Caco-2 (cell line): ENCODE measurements at regions not wholly inside any gene's neighbourhood (a gene's known extent, or its start where the extent isn't known, plus 50 kb on each side); places are given as distances from the start of the nearest gene placed in this dataset.

Experiments
- BruUV-seq: library from RNA; stranded (reverse); fragments of 400-500 nt; replicated peaks from 2 replicates; lab custom pipeline; 2021; lab: Mats Ljungman, UMichigan
- CTCF ChIA-PET: fragments of 300-600 bp; sonication (Branson Sonifier 250); formaldehyde crosslinking; loops from one replicate; lab custom pipeline; 2022; ENCODE audit warnings: antibody characterized with exemption; lab: Charles Lee
- POLR2A ChIA-PET: fragments of 300-600 bp; sonication (Branson Sonifier 250); formaldehyde crosslinking; loops from one replicate; lab custom pipeline; 2022; ENCODE audit warnings: antibody characterized with exemption; lab: Charles Lee
- DNase-seq, 2 experiments: peaks; one replicate each; pipeline versions ENCODE4 v3.0.0 to v3.0.0-alpha.2; 2020 to 2022
- H3K27me3 ChIP-seq: replicated peaks from 2 replicates; pipeline ENCODE4 v1.6.0; 2011; ENCODE audit warnings: low read length; ENCODE audit not compliant: control insufficient read depth, insufficient read depth
- H3K36me3 ChIP-seq: 2 replicates; pipeline ENCODE4 v1.5.1; 2011; ENCODE audit warnings: low read length; ENCODE audit not compliant: control insufficient read depth, insufficient read depth
- H3K4me1 ChIP-seq: fragments of 250-450 bp; sonication (Bioruptor Pico); 2 replicates; pipeline ENCODE4 v1.5.1; 2020; ENCODE audit warnings: mild to moderate bottlenecking
- H3K4me3 ChIP-seq: 2 replicates; pipeline ENCODE4 v1.5.1; 2011; ENCODE audit warnings: low read depth, mild to moderate bottlenecking, control low read depth, low read length
- H3K9me3 ChIP-seq: fragments of 250-450 bp; sonication (Bioruptor Pico); 2 replicates; pipeline ENCODE4 v1.5.1; 2020; ENCODE audit warnings: mild to moderate bottlenecking, moderate library complexity
- H3K27ac Mint-ChIP-seq: one replicate; pipeline ENCODE4 v1.8.0; 2022; ENCODE audit warnings: mixed read lengths; ENCODE audit not compliant: unreplicated experiment
- H3K27me3 Mint-ChIP-seq: one replicate; pipeline ENCODE4 v1.8.0; 2022; ENCODE audit warnings: mixed read lengths; ENCODE audit not compliant: insufficient read depth, unreplicated experiment
- H3K36me3 Mint-ChIP-seq: one replicate; pipeline ENCODE4 v1.8.0; 2022; ENCODE audit warnings: mild to moderate bottlenecking, mixed read lengths; ENCODE audit not compliant: insufficient read depth, unreplicated experiment
- H3K4me1 Mint-ChIP-seq: one replicate; pipeline ENCODE4 v1.8.0; 2022; ENCODE audit warnings: low read depth, mixed read lengths; ENCODE audit not compliant: unreplicated experiment
- H3K4me3 Mint-ChIP-seq: one replicate; pipeline ENCODE4 v1.8.0; 2022; ENCODE audit warnings: mild to moderate bottlenecking, moderate library complexity, mixed read lengths; ENCODE audit not compliant: unreplicated experiment
- H3K9me3 Mint-ChIP-seq: one replicate; pipeline ENCODE4 v1.8.0; 2022; ENCODE audit warnings: mixed read lengths; ENCODE audit not compliant: unreplicated experiment
- intact Hi-C: fragments of 100-400 bp; cut with micrococcal nuclease; formaldehyde crosslinking; loops from one replicate; pipeline ENCODE4 v1.10.0; 2022; ENCODE audit not compliant: unreplicated experiment
- TF ChIP-seq, protein P1 (sequence below), 2 experiments: fragments of 200-600 bp in 1 of 2; IDR thresholded peaks; 1 replicate in 1 of 2; 2 replicates in 1 of 2; pipeline versions ENCODE4 v1.5.1 to v1.8.0; 2011 to 2022; ENCODE audit warnings: antibody characterized with exemption in 1 of 2, control low read depth in 1 of 2, inconsistent platforms in 1 of 2, low read depth in 1 of 2, low read length in 1 of 2, mild to moderate bottlenecking in 1 of 2, moderate library complexity in 1 of 2; ENCODE audit not compliant: insufficient read depth in 1 of 2, severe bottlenecking in 1 of 2, unreplicated experiment in 1 of 2

DNA sequence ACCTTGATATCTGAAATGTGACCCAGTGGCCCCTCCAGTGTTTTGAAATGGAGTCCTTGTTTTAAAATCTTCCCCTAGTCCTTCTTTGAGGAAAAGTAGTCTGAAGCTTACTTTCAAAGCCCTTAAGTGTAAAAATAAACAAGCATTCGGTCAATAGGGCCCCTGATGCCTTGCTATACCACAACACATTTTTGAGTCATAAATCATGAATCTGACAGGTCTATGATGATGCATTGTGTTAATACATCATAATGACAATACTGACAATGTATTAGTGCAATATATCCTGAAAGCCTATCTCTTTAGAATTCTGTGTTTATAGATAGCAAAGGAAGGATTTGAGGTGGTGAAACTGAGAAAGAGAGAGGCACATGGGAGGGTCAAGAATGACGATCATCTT, 464.2 kb downstream of the MEIS1 start:
- POLR2A ChIA-PET: no interaction called here
- intact Hi-C loops: no loop called here
- no peak overlapping the region for H3K27ac Mint-ChIP-seq

DNA sequence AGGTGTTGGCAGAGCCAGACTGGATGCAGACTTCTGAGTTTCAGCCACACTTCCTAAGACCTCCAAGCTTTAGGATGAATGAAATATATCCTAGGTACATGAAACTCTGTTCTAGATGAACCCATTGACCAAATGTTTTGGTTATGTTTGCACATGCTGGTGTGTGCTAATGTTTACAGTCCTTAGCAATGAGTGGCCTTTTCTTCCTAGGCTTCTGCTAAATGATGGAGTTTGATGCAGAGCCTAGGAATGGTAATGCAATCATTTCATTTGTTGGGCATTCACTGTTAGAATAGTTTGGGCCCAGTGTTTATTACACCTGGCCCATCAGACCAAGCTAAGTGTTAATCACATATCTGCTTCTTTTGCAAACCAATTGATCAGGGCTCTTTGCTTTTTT, 464.7 kb downstream of the MEIS1 start:
- BruUV-seq: no TSS peak
- no peaks in the 10 kb centered on the region for H3K27me3 Mint-ChIP-seq
- no peaks in the 10 kb centered on the region for H3K9me3 Mint-ChIP-seq
- intact Hi-C loops: no loop called here
- H3K4me1 ChIP-seq: peaks cover 9% of the 10 kb centered on the region; the same call in 1 of the 2 replicates
- no peak overlapping the region for H3K4me3 Mint-ChIP-seq
- POLR2A ChIA-PET: no interaction called here
- TF ChIP-seq, protein P1, sequence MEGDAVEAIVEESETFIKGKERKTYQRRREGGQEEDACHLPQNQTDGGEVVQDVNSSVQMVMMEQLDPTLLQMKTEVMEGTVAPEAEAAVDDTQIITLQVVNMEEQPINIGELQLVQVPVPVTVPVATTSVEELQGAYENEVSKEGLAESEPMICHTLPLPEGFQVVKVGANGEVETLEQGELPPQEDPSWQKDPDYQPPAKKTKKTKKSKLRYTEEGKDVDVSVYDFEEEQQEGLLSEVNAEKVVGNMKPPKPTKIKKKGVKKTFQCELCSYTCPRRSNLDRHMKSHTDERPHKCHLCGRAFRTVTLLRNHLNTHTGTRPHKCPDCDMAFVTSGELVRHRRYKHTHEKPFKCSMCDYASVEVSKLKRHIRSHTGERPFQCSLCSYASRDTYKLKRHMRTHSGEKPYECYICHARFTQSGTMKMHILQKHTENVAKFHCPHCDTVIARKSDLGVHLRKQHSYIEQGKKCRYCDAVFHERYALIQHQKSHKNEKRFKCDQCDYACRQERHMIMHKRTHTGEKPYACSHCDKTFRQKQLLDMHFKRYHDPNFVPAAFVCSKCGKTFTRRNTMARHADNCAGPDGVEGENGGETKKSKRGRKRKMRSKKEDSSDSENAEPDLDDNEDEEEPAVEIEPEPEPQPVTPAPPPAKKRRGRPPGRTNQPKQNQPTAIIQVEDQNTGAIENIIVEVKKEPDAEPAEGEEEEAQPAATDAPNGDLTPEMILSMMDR (IDR thresholded peaks at IDR 0.05; ENCODE audit: insufficient read depth in 1 of 2, low read depth in 1 of 2, low read length in 1 of 2, severe bottlenecking in 1 of 2, unreplicated experiment in 1 of 2): no peak
- CTCF ChIA-PET: interaction anchor here (0.6 kb wide), 1 partner anchor 42 kb away, joined by 3 read pairs; no protein-coding TSS in a partner anchor
- H3K36me3 Mint-ChIP-seq: no peaks in the 10 kb centered on the region
- H3K4me3 ChIP-seq: no peak overlapping the region
- H3K36me3 ChIP-seq: no peaks in the 10 kb centered on the region
- H3K27me3 ChIP-seq: no peaks in the 10 kb centered on the region
- no peaks in the 10 kb centered on the region for H3K9me3 ChIP-seq
- no peak overlapping the region for H3K27ac Mint-ChIP-seq
- no peak for DNase-seq
- H3K4me1 Mint-ChIP-seq: peaks cover 15% of the 10 kb centered on the region

More for the DNA sequence above, 464.2 kb downstream of the MEIS1 start:
- no peaks in the 10 kb centered on the region for H3K27me3 ChIP-seq
- H3K4me1 Mint-ChIP-seq: peaks cover 15% of the 10 kb centered on the region
- TF ChIP-seq, protein P1 (IDR thresholded peaks at IDR 0.05; ENCODE audit: insufficient read depth in 1 of 2, low read depth in 1 of 2, low read length in 1 of 2, severe bottlenecking in 1 of 2, unreplicated experiment in 1 of 2): no peak
- no TSS peak for BruUV-seq
- no peak overlapping the region for H3K4me3 Mint-ChIP-seq
- no peak for DNase-seq
- H3K4me1 ChIP-seq: peaks cover 9% of the 10 kb centered on the region; the same call in 1 of the 2 replicates
- no peaks in the 10 kb centered on the region for H3K9me3 Mint-ChIP-seq
- H3K27me3 Mint-ChIP-seq: no peaks in the 10 kb centered on the region
- no peaks in the 10 kb centered on the region for H3K9me3 ChIP-seq
- CTCF ChIA-PET: interaction anchor here (0.6 kb wide), 1 partner anchor 42 kb away, joined by 3 read pairs; no protein-coding TSS in a partner anchor
- H3K36me3 Mint-ChIP-seq: no peaks in the 10 kb centered on the region
- H3K36me3 ChIP-seq: no peaks in the 10 kb centered on the region
- H3K4me3 ChIP-seq: no peak overlapping the region

DNA sequence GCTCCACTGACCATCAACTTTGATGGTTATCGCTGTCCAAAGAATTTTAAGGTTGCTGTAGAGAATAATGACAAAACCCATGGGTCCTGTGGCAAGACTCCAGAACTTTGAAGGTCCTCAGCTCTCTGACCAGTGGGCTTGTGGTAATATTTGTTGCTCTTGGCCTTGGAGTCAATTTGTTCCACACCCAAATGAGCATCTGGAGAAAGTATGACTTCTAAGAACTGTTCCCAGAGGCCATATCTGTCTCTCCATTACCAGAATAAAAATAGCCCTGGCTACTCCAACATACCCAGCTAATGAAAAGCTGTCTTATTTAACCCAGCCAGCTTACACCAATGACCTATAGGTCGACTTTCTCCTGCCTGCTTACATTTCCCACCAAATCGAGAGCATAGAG, 466.4 kb downstream of the MEIS1 start:
- DNase-seq: no peak
- Histone ChIP-seq H3K27me3 (no peaks in the 10 kb centered on the region), H3K4me3 (no peak overlapping the region), H3K4me1 (peaks cover 9% of the 10 kb centered on the region; the same call in 1 of the 2 replicates), H3K36me3 (no peaks in the 10 kb centered on the region), H3K9me3 (no peaks in the 10 kb centered on the region)
- no peak overlapping the region for H3K27ac Mint-ChIP-seq
- H3K4me3 Mint-ChIP-seq: no peak overlapping the region
- intact Hi-C loops: no loop called here
- ChIA-PET CTCF (no interaction called here), POLR2A (no interaction called here)
- H3K9me3 Mint-ChIP-seq: peaks cover 7% of the 10 kb centered on the region
- H3K36me3 Mint-ChIP-seq: no peaks in the 10 kb centered on the region
- no peaks in the 10 kb centered on the region for H3K27me3 Mint-ChIP-seq
- peaks cover 15% of the 10 kb centered on the region for H3K4me1 Mint-ChIP-seq
- no TSS peak for BruUV-seq
- TF ChIP-seq, protein P1 (IDR thresholded peaks at IDR 0.05; ENCODE audit: insufficient read depth in 1 of 2, low read depth in 1 of 2, low read length in 1 of 2, severe bottlenecking in 1 of 2, unreplicated experiment in 1 of 2): no peak
